ENCODE measurements at regions not wholly inside any gene's neighbourhood (a gene's known extent, or its start where the extent isn't known, plus 50 kb on each side); places are given as distances from the start of the nearest gene placed in this dataset.
"Not testable (repeated sequence)": the region's sequence is repeated elsewhere in the genome, so short reads cannot be mapped to it uniquely, and the experiment has no call there.

- not testable (repeated sequence) for TF ChIP-seq EED (IDR thresholded peaks at IDR 0.05; ENCODE audit: low read depth); KDM1A (IDR thresholded peaks at IDR 0.05; ENCODE audit: borderline replicate concordance); GATAD2B (conservative IDR thresholded peaks at IDR 0.05; ENCODE audit: low read depth)
These were observed 134.2 kb upstream of the FAN1 start for GRCh38 chr15:30769390-30770124.
